ENCODE measurements at regions not wholly inside any gene's neighbourhood (a gene's known extent, or its start where the extent isn't known, plus 50 kb on each side); places are given as distances from the start of the nearest gene placed in this dataset.

- TF ChIP-seq CTCF (IDR thresholded peaks at IDR 0.05; ENCODE audit: control extremely low read depth in 1 of 3, insufficient read depth in 1 of 3, low read depth in 1 of 3, low read length in 3 of 3), result no peak
- no peak for TF ChIP-seq CTBP2 (IDR thresholded peaks at IDR 0.05; ENCODE audit: borderline replicate concordance, insufficient read depth, insufficient read length, low read length)
- no peak for TF ChIP-seq EZH2 (IDR thresholded peaks at IDR 0.05; ENCODE audit: low read depth, low read length, severe bottlenecking)
Measured at GRCh38 chr5:12343558-12343957, 439.3 kb upstream of the CTNND2 start.

Measured in H1 (cell line).